Stomach (tissue), 8 donors: ENCODE measurements at regions not wholly inside any gene's neighbourhood (a gene's known extent, or its start where the extent isn't known, plus 50 kb on each side); places are given as distances from the start of the nearest gene placed in this dataset.
"Not testable (repeated sequence)": the region's sequence is repeated elsewhere in the genome, so short reads cannot be mapped to it uniquely, and the experiment has no call there.

ENCODE experiments used
- DNase-seq, 2 donors: peaks; one replicate each; pipeline versions ENCODE4 v3.0.0 to v3.0.0-alpha.2; 2013 to 2019
- H3K27ac ChIP-seq, 5 donors: fragments of 200-600 bp in 4 of 5; sonication (generic) in 4 of 5; one replicate each; pipeline ENCODE4 v1.5.1; 2013 to 2019; ENCODE audit warnings: mild to moderate bottlenecking in 1 of 5, moderate library complexity in 1 of 5
- H3K27me3 ChIP-seq, 3 donors: fragments of 200-600 bp; sonication (generic); one replicate each; pipeline ENCODE4 v1.5.1; 2017 to 2019; ENCODE audit warnings: mixed run types in 1 of 3
- H3K36me3 ChIP-seq, 4 donors: fragments of 200-600 bp; sonication (generic); 1 replicate in 3 of 4; 2 replicates in 1 of 4; pipeline ENCODE4 v1.5.1; 2016 to 2019
- H3K4me1 ChIP-seq, 4 donors: fragments of 200-600 bp; sonication (generic); one replicate each; pipeline ENCODE4 v1.5.1; 2016 to 2019
- H3K4me3 ChIP-seq, 4 donors: fragments of 200-600 bp; sonication (generic) in 3 of 4; one replicate each; pipeline ENCODE4 v1.5.1; 2016 to 2019; ENCODE audit warnings: mild to moderate bottlenecking in 1 of 4
- H3K9me3 ChIP-seq, 4 donors: fragments of 200-600 bp; sonication (generic); one replicate each; pipeline ENCODE4 v1.5.1; 2016 to 2019
- EP300 ChIP-seq: sonication (generic); formaldehyde crosslinking; IDR thresholded peaks from one replicate; pipeline ENCODE4 v1.6.1; 2017; ENCODE audit warnings: antibody characterized with exemption
- POLR2A ChIP-seq, 4 donors: fragments of 450-650 bp; IDR thresholded peaks; one replicate each; pipeline ENCODE4 v1.6.1; 2016; ENCODE audit warnings: antibody characterized with exemption in 4 of 4, control low read depth in 2 of 4, mild to moderate bottlenecking in 1 of 4, moderate library complexity in 1 of 4
- POLR2AphosphoS5 ChIP-seq, 3 donors: sonication (generic); formaldehyde crosslinking; IDR thresholded peaks; one replicate each; pipeline ENCODE4 v1.6.1; 2016; ENCODE audit warnings: antibody characterized with exemption in 3 of 3
- WGBS, 5 donors: extraction: QIAGEN DNeasy Blood & Tissue Kit in 3 of 5; methylation state at CpG; one replicate each; pipeline versions ENCODE4 v1.1.5 to v1.1.7; 2013 to 2018; 5-methylcytosine and 5-hydroxymethylcytosine counted together
- intact Hi-C: fragments of 100-400 bp; cut with DNase I; formaldehyde crosslinking; loops from one replicate; pipeline ENCODE4 v1.15.1; 2023; ENCODE audit warnings: low total_unique reads
- TF ChIP-seq, protein P1 (sequence below), 7 experiments: fragments of 450-650 bp in 4 of 7; fragments of 200-600 bp in 3 of 7; sonication (generic) in 3 of 7; IDR thresholded peaks; one replicate each; pipeline ENCODE4 v1.5.1; 2016 to 2019; ENCODE audit warnings: antibody characterized with exemption in 7 of 7, control low read depth in 2 of 7, mild to moderate bottlenecking in 1 of 7
- donor health status: healthy with polysubstance abuse.
- donor health status: Bipolar disorder and iron deficiency.
- donor health status: healthy.

DNA sequence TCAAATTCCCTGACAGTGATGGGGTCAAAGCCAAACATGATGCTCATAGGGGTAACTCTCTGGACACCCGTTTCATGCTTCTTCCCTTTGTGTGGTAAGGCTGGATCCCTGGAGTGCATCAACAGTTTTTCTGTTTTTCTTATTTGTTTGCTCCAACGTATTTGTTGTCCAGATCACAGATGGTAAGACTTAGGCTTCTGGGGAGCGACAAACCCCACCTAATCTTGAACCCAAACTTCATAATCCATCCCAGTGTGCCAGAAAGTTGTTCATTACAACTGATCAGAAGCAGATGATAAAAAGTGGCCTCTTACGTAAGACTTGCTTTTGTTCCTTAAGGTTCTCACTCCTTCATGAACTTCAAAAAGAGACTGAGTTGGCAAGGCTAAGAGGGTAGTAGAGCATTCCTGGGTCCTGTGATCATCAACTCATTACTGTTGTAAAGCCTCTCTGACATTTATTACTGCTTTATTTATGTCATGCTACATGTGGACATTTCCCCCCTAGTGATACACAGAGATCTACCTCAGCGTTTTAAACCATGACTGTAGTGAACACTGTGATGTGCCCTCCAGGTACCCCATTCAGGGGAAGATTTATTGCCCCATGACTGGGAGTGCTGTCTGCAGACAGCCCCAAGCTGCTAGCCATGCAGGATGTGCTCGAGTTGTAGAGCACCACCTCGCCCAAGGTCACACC, 125.6 kb downstream of the CCDC71L start:
- no peak for DNase-seq
- Histone ChIP-seq H3K4me1 (no peaks in the 10 kb centered on the region), H3K36me3 (no peaks in the 10 kb centered on the region), H3K9me3 (no peaks in the 10 kb centered on the region), H3K27me3 (no peaks in the 10 kb centered on the region), H3K4me3 (no peak overlapping the region), H3K27ac (no peak overlapping the region)
- intact Hi-C loops = no loop called here
- TF ChIP-seq POLR2A (IDR thresholded peaks at IDR 0.05) (no peak), POLR2AphosphoS5 (IDR thresholded peaks at IDR 0.05) (no peak), EP300 (no peak)
- TF ChIP-seq, protein P1, sequence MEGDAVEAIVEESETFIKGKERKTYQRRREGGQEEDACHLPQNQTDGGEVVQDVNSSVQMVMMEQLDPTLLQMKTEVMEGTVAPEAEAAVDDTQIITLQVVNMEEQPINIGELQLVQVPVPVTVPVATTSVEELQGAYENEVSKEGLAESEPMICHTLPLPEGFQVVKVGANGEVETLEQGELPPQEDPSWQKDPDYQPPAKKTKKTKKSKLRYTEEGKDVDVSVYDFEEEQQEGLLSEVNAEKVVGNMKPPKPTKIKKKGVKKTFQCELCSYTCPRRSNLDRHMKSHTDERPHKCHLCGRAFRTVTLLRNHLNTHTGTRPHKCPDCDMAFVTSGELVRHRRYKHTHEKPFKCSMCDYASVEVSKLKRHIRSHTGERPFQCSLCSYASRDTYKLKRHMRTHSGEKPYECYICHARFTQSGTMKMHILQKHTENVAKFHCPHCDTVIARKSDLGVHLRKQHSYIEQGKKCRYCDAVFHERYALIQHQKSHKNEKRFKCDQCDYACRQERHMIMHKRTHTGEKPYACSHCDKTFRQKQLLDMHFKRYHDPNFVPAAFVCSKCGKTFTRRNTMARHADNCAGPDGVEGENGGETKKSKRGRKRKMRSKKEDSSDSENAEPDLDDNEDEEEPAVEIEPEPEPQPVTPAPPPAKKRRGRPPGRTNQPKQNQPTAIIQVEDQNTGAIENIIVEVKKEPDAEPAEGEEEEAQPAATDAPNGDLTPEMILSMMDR (IDR thresholded peaks at IDR 0.05) = no peak
- 72 to 82% (median 79%) methylated on average over 7 of the region's 7 CpGs for WGBS, 5 donors

DNA sequence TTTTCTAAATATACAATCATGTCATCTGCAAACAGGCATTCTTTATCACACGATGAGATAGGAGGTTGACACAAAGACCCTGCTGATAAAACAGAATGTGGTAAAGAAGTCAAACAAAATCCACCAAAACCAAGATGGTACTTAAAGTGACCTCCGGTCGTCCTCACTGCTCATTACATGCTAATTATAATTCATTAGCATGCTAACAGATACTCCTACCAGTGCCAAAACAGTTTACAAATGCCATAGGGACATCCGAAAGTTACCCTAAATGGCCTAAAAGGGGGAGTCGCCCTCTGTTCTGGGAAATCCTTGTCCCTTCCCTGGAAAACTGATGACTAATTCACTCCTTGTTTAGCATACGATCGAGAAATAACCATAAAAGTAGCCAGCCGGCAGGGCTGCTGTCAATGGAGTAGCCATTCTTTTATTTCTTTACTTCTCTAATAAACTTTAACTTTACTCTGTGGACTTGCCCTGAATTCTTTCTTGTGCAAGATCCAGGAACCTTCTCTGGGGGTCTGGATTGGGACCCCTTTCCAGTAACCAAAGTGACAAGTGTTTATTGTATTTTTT, 126.6 kb downstream of the CCDC71L start:
- 49 to 66% (median 62%) methylated on average over 8 of the region's 8 CpGs for WGBS, 5 donors
- no peaks in the 10 kb centered on the region for H3K9me3 ChIP-seq
- no peaks in the 10 kb centered on the region for H3K27me3 ChIP-seq
- no peaks in the 10 kb centered on the region for H3K4me1 ChIP-seq
- no peaks in the 10 kb centered on the region for H3K36me3 ChIP-seq
- H3K4me3 ChIP-seq = no peak overlapping the region
- intact Hi-C loops = no loop called here
- no peak overlapping the region for H3K27ac ChIP-seq
- DNase-seq = no peak
- TF ChIP-seq EP300 (peak; percentile 53), POLR2A (IDR thresholded peaks at IDR 0.05) (no peak)

DNA sequence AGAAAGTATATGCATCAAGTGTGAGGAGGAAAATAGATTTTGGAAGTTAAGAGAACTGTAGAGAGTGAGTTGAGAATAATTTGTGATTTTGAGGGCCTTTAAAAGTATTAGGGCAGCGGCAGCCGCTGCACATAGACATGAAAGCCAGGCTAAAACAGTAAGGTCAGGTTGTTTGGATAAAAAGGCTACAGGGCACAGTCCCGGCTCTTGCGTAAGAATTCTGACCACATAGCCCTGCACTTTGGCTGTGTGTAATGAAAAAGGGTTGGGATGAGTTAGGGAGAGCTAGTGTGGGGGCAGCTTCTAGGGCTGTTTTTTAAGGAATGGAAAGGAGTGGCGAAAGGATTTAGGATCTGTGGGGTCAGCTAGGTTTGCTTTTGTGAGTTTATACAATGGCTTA, 130.8 kb downstream of the CCDC71L start:
- H3K36me3 ChIP-seq, H3K27me3 ChIP-seq, H3K9me3 ChIP-seq, intact Hi-C loops, H3K4me3 ChIP-seq, H3K4me1 ChIP-seq, DNase-seq, H3K27ac ChIP-seq: not testable (repeated sequence)
- 66 to 84% (median 83%) methylated on average over 5 of the region's 5 CpGs for WGBS, 5 donors

DNA sequence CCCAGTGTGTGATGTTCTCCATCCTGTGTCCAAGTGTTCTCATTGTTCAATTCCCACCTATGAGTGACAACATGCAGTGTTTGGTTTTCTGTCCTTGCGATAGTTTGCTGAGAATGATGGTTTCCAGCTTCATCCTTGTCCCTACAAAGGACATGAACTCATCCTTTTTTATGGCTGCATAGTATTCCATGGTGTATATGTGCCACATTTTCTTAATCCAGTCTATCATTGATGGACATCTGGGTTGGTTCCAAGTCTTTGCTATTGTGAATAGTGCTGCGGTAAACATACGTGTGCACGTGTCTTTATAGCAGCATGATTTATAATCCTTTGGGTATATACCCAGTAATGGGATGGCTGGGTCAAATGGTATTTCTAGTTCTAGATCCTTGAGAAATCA, 134.3 kb downstream of the CCDC71L start:
- H3K9me3 ChIP-seq, H3K27me3 ChIP-seq, intact Hi-C loops, H3K4me3 ChIP-seq, H3K4me1 ChIP-seq, H3K36me3 ChIP-seq, H3K27ac ChIP-seq, DNase-seq: not testable (repeated sequence)
- 89 to 100% (median 90%) methylated on average over 4 of the region's 4 CpGs for WGBS, 5 donors

DNA sequence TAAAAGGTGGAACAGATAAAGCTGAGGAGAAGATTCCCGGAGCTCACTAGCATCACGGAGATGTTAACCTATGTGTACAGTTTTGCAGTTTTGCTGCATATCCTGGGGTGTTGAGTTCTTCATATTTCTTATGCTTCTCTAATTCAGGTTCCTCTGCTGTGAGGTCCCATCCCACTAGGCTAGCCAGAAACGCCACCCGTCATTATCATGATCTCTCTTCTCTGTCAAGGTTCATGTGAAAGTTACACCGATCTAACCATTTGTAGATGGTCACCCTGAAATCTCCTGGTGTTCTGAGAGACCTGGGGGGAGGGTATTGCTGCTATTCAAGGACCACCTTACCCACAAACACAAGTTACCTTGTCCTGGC, 136.3 kb downstream of the CCDC71L start:
- H3K9me3 ChIP-seq = no peaks in the 10 kb centered on the region
- H3K4me1 ChIP-seq = no peaks in the 10 kb centered on the region
- H3K36me3 ChIP-seq = no peaks in the 10 kb centered on the region
- H3K27ac ChIP-seq = no peak overlapping the region
- WGBS, 5 donors = 76 to 89% (median 83%) methylated on average over 5 of the region's 5 CpGs
- TF ChIP-seq, protein P1 (IDR thresholded peaks at IDR 0.05) = no peak
- TF ChIP-seq POLR2AphosphoS5 (IDR thresholded peaks at IDR 0.05) = no peak
- no peak for TF ChIP-seq POLR2A (IDR thresholded peaks at IDR 0.05)
- TF ChIP-seq EP300 = no peak
- peaks cover 0 to 3% (median 0%) of the 10 kb centered on the region in 3 donors for H3K27me3 ChIP-seq
- intact Hi-C loops = no loop called here
- no peak for DNase-seq
- no peak overlapping the region for H3K4me3 ChIP-seq

DNA sequence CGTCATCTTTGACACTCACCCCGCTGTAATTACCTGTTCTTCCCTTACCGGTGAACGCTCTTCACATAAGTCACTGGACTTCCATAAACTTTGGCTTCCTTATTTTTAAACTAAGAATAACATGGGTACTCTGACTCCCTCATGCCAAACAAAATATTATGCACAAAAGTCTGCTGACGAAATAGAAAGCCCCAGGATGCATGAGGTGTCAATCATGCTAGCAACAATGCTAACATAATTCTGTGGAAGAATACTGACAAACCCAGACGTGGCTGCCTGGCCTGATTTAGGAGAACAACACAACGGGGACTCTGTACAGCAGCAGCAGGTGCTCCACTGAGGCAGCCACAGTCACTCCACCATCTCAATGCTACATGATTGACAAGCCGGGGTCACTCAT, 137.5 kb downstream of the CCDC71L start:
- intact Hi-C loops = no loop called here
- H3K27me3 ChIP-seq = peaks cover 0 to 3% (median 0%) of the 10 kb centered on the region in 3 donors
- 66 to 76% (median 70%) methylated on average over 8 of the region's 8 CpGs for WGBS, 5 donors
- H3K4me1 ChIP-seq = no peaks in the 10 kb centered on the region
- H3K27ac ChIP-seq = no peak overlapping the region
- DNase-seq = no peak
- no peaks in the 10 kb centered on the region for H3K36me3 ChIP-seq
- no peak for TF ChIP-seq EP300
- no peak for TF ChIP-seq POLR2A (IDR thresholded peaks at IDR 0.05)
- no peak for TF ChIP-seq POLR2AphosphoS5 (IDR thresholded peaks at IDR 0.05)
- TF ChIP-seq, protein P1 (IDR thresholded peaks at IDR 0.05) = no peak
- no peak overlapping the region for H3K4me3 ChIP-seq
- no peaks in the 10 kb centered on the region for H3K9me3 ChIP-seq
